Prostate gland (tissue), 2 donors: ENCODE measurements at regions not wholly inside any gene's neighbourhood (a gene's known extent, or its start where the extent isn't known, plus 50 kb on each side); places are given as distances from the start of the nearest gene placed in this dataset.

Experiments
- small RNA-seq, 2 donors: library from RNA; depleted of rRNA; stranded (forward); fragments of <200 nt; gene quantifications; one replicate each; pipeline ENCODE3, GENCODE V24; 2016

Small RNAs in the stretch of these regions (small RNA-seq; reads per million reads assigned to genes)
- gene AC005562.1, result 0 reads per million in 2 donors
- gene AC127024.7, result 0 reads per million in 2 donors
- 0 reads per million in 2 donors for gene RN7SL316P
